ENCODE measurements at regions not wholly inside any gene's neighbourhood (a gene's known extent, or its start where the extent isn't known, plus 50 kb on each side); places are given as distances from the start of the nearest gene placed in this dataset.

DNA sequence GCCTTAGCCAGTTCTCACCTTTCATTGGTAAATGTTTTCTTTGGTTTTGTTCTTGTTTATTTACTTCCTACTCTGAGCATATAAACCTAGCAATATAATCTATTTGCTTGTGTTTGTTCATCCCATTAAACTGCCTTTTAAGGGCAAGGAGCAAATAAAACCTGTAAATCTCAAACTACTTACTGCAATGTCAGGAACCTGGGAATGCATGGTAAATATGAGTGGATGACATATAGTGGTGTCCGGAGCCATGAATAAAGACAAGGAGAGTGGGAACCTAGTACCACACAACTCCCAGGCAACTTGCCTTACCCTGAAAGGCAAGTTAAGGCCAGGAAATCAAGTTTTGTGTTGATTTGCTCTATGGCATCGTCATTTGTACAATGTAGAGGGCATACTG is 1133.7 kb upstream of the NCAM2 start:
- Histone ChIP-seq H3K36me3 (ENCODE audit: control insufficient read depth, insufficient read depth, low read length) (no peaks in the 10 kb centered on the region), H3K4me3 (ENCODE audit: low read length) (no peak overlapping the region), H3K27me3 (ENCODE audit: control insufficient read depth, insufficient read depth, low read length) (no peaks in the 10 kb centered on the region), H3K9me3 (ENCODE audit: control insufficient read depth, low read depth, low read length) (no peaks in the 10 kb centered on the region), H3K27ac (ENCODE audit: low read length) (no peak overlapping the region), H3K4me1 (ENCODE audit: control insufficient read depth, insufficient read depth, low read length) (no peaks in the 10 kb centered on the region)
- 100% methylated on average over 1 of the region's 2 CpGs for WGBS (ENCODE audit: insufficient coverage, low lambda C conversion rate)
- no peak for DNase-seq

DNA sequence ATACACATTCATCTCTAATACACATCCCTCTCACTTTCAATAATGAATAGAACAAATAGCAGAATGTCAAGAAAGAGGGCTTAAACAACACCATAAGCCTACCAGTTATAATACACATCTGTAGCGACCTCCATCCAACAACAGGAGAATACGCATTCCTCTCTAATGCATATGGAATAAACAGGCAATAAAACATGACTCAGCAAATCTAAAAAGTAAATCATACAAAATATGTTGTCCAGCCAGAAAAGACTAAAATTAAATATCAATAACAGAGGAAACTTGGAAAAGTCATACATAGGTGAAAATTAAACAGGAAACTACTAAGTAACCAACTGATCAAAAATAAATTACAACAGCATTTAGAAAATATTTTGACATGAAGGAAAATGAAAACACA is 1127.5 kb upstream of the NCAM2 start:
- Histone ChIP-seq H3K36me3 (ENCODE audit: control insufficient read depth, insufficient read depth, low read length) (no peaks in the 10 kb centered on the region), H3K9me3 (ENCODE audit: control insufficient read depth, low read depth, low read length) (peaks cover 4% of the 10 kb centered on the region), H3K4me3 (ENCODE audit: low read length) (no peak overlapping the region), H3K4me1 (ENCODE audit: control insufficient read depth, insufficient read depth, low read length) (no peaks in the 10 kb centered on the region), H3K27ac (ENCODE audit: low read length) (no peak overlapping the region), H3K27me3 (ENCODE audit: control insufficient read depth, insufficient read depth, low read length) (no peaks in the 10 kb centered on the region)
- WGBS (ENCODE audit: insufficient coverage, low lambda C conversion rate), result 100% methylated on average over 2 of the region's 2 CpGs
- DNase-seq, result no peak

DNA sequence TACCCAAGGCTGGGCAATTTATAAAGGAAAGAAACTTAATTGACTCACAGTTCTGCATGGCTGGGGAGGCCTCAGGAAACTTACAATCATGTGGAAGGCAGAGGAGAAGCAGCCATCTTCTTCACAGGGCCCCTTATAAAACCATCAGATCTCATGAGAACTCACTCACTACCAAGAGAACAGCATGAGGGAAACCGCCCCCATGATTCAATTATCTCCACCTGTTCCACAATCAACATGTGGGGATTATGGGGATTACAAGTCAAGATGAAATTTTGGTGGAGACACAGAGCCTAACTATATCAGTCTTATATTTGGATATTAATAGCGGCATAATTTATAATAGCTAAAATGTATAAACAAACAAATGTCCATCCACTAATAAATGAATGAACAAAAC is 1123.7 kb upstream of the NCAM2 start:
- Histone ChIP-seq H3K27ac (ENCODE audit: low read length) (no peak overlapping the region), H3K36me3 (ENCODE audit: control insufficient read depth, insufficient read depth, low read length) (no peaks in the 10 kb centered on the region), H3K27me3 (ENCODE audit: control insufficient read depth, insufficient read depth, low read length) (no peaks in the 10 kb centered on the region), H3K4me1 (ENCODE audit: control insufficient read depth, insufficient read depth, low read length) (no peaks in the 10 kb centered on the region), H3K4me3 (ENCODE audit: low read length) (no peak overlapping the region), H3K9me3 (ENCODE audit: control insufficient read depth, low read depth, low read length) (peaks cover 4% of the 10 kb centered on the region)
- WGBS (ENCODE audit: insufficient coverage, low lambda C conversion rate), result 100% methylated on average over 1 of the region's 2 CpGs
- DNase-seq, result no peak

DNA sequence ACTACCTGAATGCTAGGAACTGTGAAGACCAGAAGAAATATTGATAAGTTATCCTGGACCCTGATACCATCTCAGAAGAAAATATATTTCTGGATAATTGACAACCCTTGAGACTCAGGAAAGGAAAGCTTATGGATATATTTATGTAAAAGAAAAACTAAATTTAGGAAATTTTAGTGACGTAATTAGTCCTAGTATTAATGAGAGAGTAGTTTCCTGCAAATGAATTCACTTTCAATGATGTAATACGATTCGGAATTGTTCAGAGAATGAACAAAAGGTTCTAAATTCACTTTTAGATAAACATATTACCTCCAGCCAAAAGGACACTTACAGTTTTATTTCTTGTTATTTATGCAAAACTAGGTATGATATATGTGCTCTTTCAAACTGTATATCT is 1120.1 kb upstream of the NCAM2 start:
- no peak overlapping the region for H3K4me3 ChIP-seq (ENCODE audit: low read length)
- no peaks in the 10 kb centered on the region for H3K36me3 ChIP-seq (ENCODE audit: control insufficient read depth, insufficient read depth, low read length)
- H3K9me3 ChIP-seq (ENCODE audit: control insufficient read depth, low read depth, low read length), result no peaks in the 10 kb centered on the region
- DNase-seq, result no peak
- H3K27me3 ChIP-seq (ENCODE audit: control insufficient read depth, insufficient read depth, low read length), result no peaks in the 10 kb centered on the region
- no peak overlapping the region for H3K27ac ChIP-seq (ENCODE audit: low read length)
- WGBS (ENCODE audit: insufficient coverage, low lambda C conversion rate), result 100% methylated on average over 3 of the region's 3 CpGs
- H3K4me1 ChIP-seq (ENCODE audit: control insufficient read depth, insufficient read depth, low read length), result no peaks in the 10 kb centered on the region

DNA sequence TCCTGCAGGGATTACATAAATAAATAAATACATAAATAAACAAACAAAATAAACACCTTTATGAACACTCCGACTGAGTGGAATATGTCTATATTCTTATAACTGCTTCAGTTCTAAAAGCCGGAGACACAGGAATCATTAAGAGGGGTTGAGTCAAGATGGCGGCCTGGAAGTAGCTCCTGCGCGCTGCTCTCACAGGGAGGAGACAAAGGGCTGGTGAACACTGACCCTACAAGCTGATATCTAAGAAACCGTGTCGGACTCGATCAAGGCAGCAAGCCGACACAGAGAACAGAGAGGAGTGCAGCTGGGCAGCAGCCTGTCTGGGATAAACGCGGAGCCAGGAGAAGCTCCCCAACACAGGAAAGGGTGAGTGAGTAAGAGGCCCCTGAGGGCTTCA is 1098.6 kb upstream of the NCAM2 start:
- H3K27ac ChIP-seq (ENCODE audit: low read length), result no peak overlapping the region
- H3K4me3 ChIP-seq (ENCODE audit: low read length), result no peak overlapping the region
- DNase-seq, result no peak
- no peaks in the 10 kb centered on the region for H3K27me3 ChIP-seq (ENCODE audit: control insufficient read depth, insufficient read depth, low read length)
- 100% methylated on average over 1 of the region's 11 CpGs for WGBS (ENCODE audit: insufficient coverage, low lambda C conversion rate)
- no peaks in the 10 kb centered on the region for H3K4me1 ChIP-seq (ENCODE audit: control insufficient read depth, insufficient read depth, low read length)
- H3K9me3 ChIP-seq (ENCODE audit: control insufficient read depth, low read depth, low read length), result peaks cover 3% of the 10 kb centered on the region
- H3K36me3 ChIP-seq (ENCODE audit: control insufficient read depth, insufficient read depth, low read length), result no peaks in the 10 kb centered on the region

DNA sequence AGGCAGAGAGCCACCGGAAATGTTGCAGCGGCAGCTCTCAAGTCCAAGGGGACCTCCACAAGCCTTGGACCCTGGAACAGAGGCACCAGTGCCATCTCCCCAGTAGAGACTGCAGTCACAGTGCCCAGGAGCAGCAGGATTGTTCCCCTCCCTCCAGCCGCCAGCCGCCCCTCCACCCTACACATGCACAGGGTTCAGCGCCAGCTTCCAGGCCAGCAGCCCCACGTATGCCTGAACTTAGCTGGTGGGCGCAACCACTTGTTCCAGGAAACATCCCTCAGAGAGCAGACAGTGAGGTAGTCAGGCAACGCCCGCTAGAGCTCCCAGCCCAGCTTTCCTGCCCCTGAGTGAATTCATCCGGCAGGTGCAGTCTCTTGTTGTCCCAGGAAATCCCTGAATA is 1098.1 kb upstream of the NCAM2 start:
- Histone ChIP-seq H3K4me1 (ENCODE audit: control insufficient read depth, insufficient read depth, low read length) (no peaks in the 10 kb centered on the region), H3K27ac (ENCODE audit: low read length) (no peak overlapping the region), H3K27me3 (ENCODE audit: control insufficient read depth, insufficient read depth, low read length) (no peaks in the 10 kb centered on the region)

DNA sequence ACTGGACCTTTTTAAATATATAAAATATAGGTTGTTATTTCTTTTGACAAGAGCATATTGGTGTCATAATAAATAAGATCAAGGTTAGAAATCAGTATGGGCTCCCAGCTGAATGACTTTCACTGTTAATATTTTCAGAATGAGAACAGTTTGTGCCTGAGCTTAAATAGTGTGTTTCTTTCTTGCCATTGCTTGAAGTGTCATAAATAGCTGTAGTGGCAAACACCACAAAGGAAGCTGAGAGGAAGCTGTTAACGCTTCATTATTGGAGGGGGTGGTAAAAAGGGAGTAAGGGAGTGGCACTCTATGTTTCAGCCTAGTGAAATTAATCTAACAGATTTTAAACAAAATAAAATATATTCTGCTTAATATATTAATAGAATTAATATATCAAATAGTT is 1089.8 kb upstream of the NCAM2 start:
- no peaks in the 10 kb centered on the region for H3K9me3 ChIP-seq (ENCODE audit: control insufficient read depth, low read depth, low read length)
- H3K27ac ChIP-seq (ENCODE audit: low read length), result no peak overlapping the region
- DNase-seq, result no peak
- no peaks in the 10 kb centered on the region for H3K27me3 ChIP-seq (ENCODE audit: control insufficient read depth, insufficient read depth, low read length)
- H3K4me3 ChIP-seq (ENCODE audit: low read length), result no peak overlapping the region
- WGBS (ENCODE audit: insufficient coverage, low lambda C conversion rate), result no CpG with 5 or more reads among the region's 1 CpG
- H3K36me3 ChIP-seq (ENCODE audit: control insufficient read depth, insufficient read depth, low read length), result no peaks in the 10 kb centered on the region
- H3K4me1 ChIP-seq (ENCODE audit: control insufficient read depth, insufficient read depth, low read length), result no peaks in the 10 kb centered on the region

More for the DNA sequence above, 1098.1 kb upstream of the NCAM2 start:
- H3K4me3 ChIP-seq (ENCODE audit: low read length), result no peak overlapping the region
- no peaks in the 10 kb centered on the region for H3K36me3 ChIP-seq (ENCODE audit: control insufficient read depth, insufficient read depth, low read length)
- DNase-seq, result no peak
- peaks cover 3% of the 10 kb centered on the region for H3K9me3 ChIP-seq (ENCODE audit: control insufficient read depth, low read depth, low read length)
- no CpG with 5 or more reads among the region's 10 CpGs for WGBS (ENCODE audit: insufficient coverage, low lambda C conversion rate)

DNA sequence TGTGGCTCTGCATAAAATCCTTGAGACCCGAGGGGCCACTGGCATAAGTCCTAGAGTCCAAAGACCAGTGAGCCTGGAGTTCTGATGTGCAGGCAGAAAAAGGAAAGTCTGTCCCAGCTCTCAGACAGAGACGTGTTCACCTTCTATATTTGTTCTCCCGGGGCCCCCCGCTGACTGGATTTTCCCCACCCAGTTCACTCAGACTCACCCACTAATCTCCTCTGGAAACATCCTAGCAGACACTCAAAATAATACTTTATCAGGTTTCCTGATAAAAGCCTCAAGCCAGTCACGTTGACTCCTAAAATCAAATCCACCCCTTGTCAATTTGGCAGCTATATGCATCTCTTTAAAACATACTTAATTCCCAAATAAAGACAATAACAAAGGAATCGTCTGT is 1084.2 kb upstream of the NCAM2 start:
- WGBS (ENCODE audit: insufficient coverage, low lambda C conversion rate), result 60% methylated on average over 1 of the region's 6 CpGs
- peak; percentile 4 to 43 for DNase-seq
- Histone ChIP-seq H3K4me3 (ENCODE audit: low read length) (no peak overlapping the region), H3K27me3 (ENCODE audit: control insufficient read depth, insufficient read depth, low read length) (no peaks in the 10 kb centered on the region), H3K27ac (ENCODE audit: low read length) (no peak overlapping the region), H3K36me3 (ENCODE audit: control insufficient read depth, insufficient read depth, low read length) (no peaks in the 10 kb centered on the region), H3K9me3 (ENCODE audit: control insufficient read depth, low read depth, low read length) (no peaks in the 10 kb centered on the region), H3K4me1 (ENCODE audit: control insufficient read depth, insufficient read depth, low read length) (no peaks in the 10 kb centered on the region)

DNA sequence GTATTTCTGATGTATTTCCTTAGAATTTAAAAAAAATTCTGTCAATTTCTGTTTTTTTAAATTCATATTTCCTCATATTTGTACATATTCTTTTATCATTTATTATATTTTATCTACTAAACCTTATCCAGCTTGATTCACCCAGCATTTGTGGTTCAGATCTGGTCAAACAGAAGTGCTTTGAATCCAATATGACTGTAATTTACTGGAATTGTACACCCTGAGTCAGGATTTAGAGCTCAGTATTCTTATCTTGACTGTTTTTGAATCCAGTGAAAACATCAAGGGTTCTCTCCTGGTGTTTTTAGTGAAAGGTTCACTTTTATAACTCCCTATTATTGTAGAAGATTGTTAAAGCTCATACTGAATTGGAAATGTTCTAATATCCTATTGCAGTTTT is 1077.0 kb upstream of the NCAM2 start:
- Histone ChIP-seq H3K27me3 (ENCODE audit: control insufficient read depth, insufficient read depth, low read length) (no peaks in the 10 kb centered on the region), H3K4me3 (ENCODE audit: low read length) (no peak overlapping the region), H3K36me3 (ENCODE audit: control insufficient read depth, insufficient read depth, low read length) (no peaks in the 10 kb centered on the region), H3K9me3 (ENCODE audit: control insufficient read depth, low read depth, low read length) (no peaks in the 10 kb centered on the region), H3K27ac (ENCODE audit: low read length) (peak overlapping the region; percentile 9), H3K4me1 (ENCODE audit: control insufficient read depth, insufficient read depth, low read length) (peaks cover 5% of the 10 kb centered on the region)
- DNase-seq, result no peak

DNA sequence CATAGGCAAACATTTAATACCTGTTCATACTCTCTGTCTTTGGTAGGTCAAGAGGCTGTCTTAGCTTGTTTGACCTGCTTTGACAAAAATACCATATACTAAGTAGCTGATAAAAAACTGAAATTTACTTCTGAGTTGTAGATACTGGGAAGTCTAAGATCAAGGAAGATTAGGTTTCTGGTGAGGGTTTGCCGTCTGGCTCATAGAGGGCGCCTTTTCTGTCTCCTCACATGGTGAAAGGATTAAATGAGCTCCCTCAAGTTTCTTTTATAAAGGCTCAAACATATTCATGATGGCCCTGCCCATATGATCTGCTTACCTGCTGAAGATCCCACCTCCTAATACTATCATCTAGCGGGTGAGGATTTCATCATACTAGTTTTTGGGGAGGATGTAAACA is 1076.1 kb upstream of the NCAM2 start:
- no CpG with 5 or more reads among the region's 3 CpGs for WGBS (ENCODE audit: insufficient coverage, low lambda C conversion rate)
- peak in 1 of 2 donors; percentile 10 for DNase-seq
- Histone ChIP-seq H3K4me1 (ENCODE audit: control insufficient read depth, insufficient read depth, low read length) (peaks cover 5% of the 10 kb centered on the region), H3K27me3 (ENCODE audit: control insufficient read depth, insufficient read depth, low read length) (no peaks in the 10 kb centered on the region), H3K9me3 (ENCODE audit: control insufficient read depth, low read depth, low read length) (no peaks in the 10 kb centered on the region), H3K4me3 (ENCODE audit: low read length) (no peak overlapping the region), H3K27ac (ENCODE audit: low read length) (no peak overlapping the region), H3K36me3 (ENCODE audit: control insufficient read depth, insufficient read depth, low read length) (no peaks in the 10 kb centered on the region)

DNA sequence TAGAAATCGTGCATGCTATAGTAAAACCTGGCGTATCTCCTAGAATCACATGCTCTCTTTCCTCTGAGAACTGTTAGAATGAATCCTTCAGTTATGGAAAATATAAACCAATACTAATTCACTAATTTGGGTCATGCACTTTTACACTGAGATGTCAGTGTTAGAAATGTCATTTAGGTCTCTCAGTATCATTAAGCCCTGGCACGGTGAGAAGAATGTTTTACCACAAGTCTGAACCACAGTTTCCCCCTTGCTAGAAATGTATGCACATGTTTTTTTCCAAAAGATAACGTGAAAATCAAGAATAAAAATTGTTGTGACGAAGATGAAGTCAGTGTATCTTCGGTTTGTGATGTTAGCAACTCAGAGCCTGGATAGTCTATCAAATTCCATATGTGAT is 1062.7 kb upstream of the NCAM2 start:
- H3K4me3 ChIP-seq (ENCODE audit: low read length), result no peak overlapping the region
- H3K27ac ChIP-seq (ENCODE audit: low read length), result no peak overlapping the region
- WGBS (ENCODE audit: insufficient coverage, low lambda C conversion rate), result 88% methylated on average over 4 of the region's 6 CpGs
- no peak for DNase-seq
- H3K9me3 ChIP-seq (ENCODE audit: control insufficient read depth, low read depth, low read length), result no peaks in the 10 kb centered on the region
- H3K36me3 ChIP-seq (ENCODE audit: control insufficient read depth, insufficient read depth, low read length), result no peaks in the 10 kb centered on the region
- H3K27me3 ChIP-seq (ENCODE audit: control insufficient read depth, insufficient read depth, low read length), result no peaks in the 10 kb centered on the region
- no peaks in the 10 kb centered on the region for H3K4me1 ChIP-seq (ENCODE audit: control insufficient read depth, insufficient read depth, low read length)
